NK-92 treated with Interleukin-12 subunit alpha and Interleukin-12 subunit beta, amount 100 ng/mL, for 24 hours (cell line): ENCODE measurements at regions not wholly inside any gene's neighbourhood (a gene's known extent, or its start where the extent isn't known, plus 50 kb on each side); places are given as distances from the start of the nearest gene placed in this dataset.

Experiments used
- DNase-seq: peaks from one replicate; lab custom pipeline; 2025; lab: John Stamatoyannopoulos, UW

GRCh38 chr14:82138431-82138830 is 604.8 kb upstream of the SEL1L start:
- no peak for DNase-seq

GRCh38 chr14:82146846-82147245 is 613.2 kb upstream of the SEL1L start:
- no peak for DNase-seq

GRCh38 chr14:82153689-82154088 is 620.0 kb upstream of the SEL1L start:
- no peak for DNase-seq

GRCh38 chr14:82159624-82160023 is 626.0 kb upstream of the SEL1L start:
- DNase-seq: no peak

GRCh38 chr14:82180139-82180538 is 646.5 kb upstream of the SEL1L start:
- no peak for DNase-seq

GRCh38 chr14:82182646-82183045 is 649.0 kb upstream of the SEL1L start:
- no peak for DNase-seq

- DNase-seq: no peak
These were observed 657.1 kb upstream of the SEL1L start for GRCh38 chr14:82190742-82191141.

GRCh38 chr14:82192387-82192786 is 658.7 kb upstream of the SEL1L start:
- DNase-seq: no peak

- DNase-seq: no peak
These were observed 689.6 kb upstream of the SEL1L start for GRCh38 chr14:82223276-82223675.

- DNase-seq: no peak
These were observed 691.0 kb upstream of the SEL1L start for GRCh38 chr14:82224610-82225009.

- DNase-seq: no peak
These were observed 697.1 kb upstream of the SEL1L start for GRCh38 chr14:82230748-82231147.

GRCh38 chr14:82238649-82239048 is 705.0 kb upstream of the SEL1L start:
- DNase-seq: no peak

- DNase-seq: no peak
These were observed 705.6 kb upstream of the SEL1L start for GRCh38 chr14:82239223-82239622.

- no peak for DNase-seq
These were observed 711.1 kb upstream of the SEL1L start for GRCh38 chr14:82244791-82245190.

GRCh38 chr14:82251494-82251893 is 717.8 kb upstream of the SEL1L start:
- DNase-seq: no peak

- no peak for DNase-seq
These were observed 736.6 kb upstream of the SEL1L start for GRCh38 chr14:82270286-82270685.

GRCh38 chr14:82298811-82299210 is 765.2 kb upstream of the SEL1L start:
- no peak for DNase-seq

GRCh38 chr14:82309199-82309598 is 775.5 kb upstream of the SEL1L start:
- DNase-seq: no peak

GRCh38 chr14:82313889-82314288 is 780.2 kb upstream of the SEL1L start:
- DNase-seq: no peak

GRCh38 chr14:82328442-82328841 is 794.8 kb upstream of the SEL1L start:
- no peak for DNase-seq

- no peak for DNase-seq
These were observed 807.7 kb upstream of the SEL1L start for GRCh38 chr14:82341261-82341810.

GRCh38 chr14:82342596-82342995 is 808.9 kb upstream of the SEL1L start:
- no peak for DNase-seq

GRCh38 chr14:82345184-82345583 is 811.5 kb upstream of the SEL1L start:
- DNase-seq: no peak

- no peak for DNase-seq
These were observed 820.5 kb upstream of the SEL1L start for GRCh38 chr14:82354126-82354525.

GRCh38 chr14:82359201-82359600 is 825.5 kb upstream of the SEL1L start:
- DNase-seq: no peak
